ENCODE measurements at regions not wholly inside any gene's neighbourhood (a gene's known extent, or its start where the extent isn't known, plus 50 kb on each side); places are given as distances from the start of the nearest gene placed in this dataset.

- H3K9ac ChIP-seq (ENCODE audit: low read length), result no peak overlapping the region
- DNase-seq (no peak), ATAC-seq (ENCODE audit: low read depth) (no peak)
- H3K27me3 ChIP-seq (replicated peaks in 1 of 4; ENCODE audit: control extremely low read depth in 1 of 4, control insufficient read depth in 3 of 4, insufficient read depth in 4 of 4, low read length in 3 of 4), result no peaks in the 10 kb centered on the region
- CTCF ChIA-PET, result no interaction called here
- no peak overlapping the region for H3K4me3 ChIP-seq (ENCODE audit: control extremely low read depth in 1 of 5, extremely low read depth in 1 of 5, insufficient read depth in 1 of 5, low read depth in 2 of 5, low read length in 4 of 5)
- Mint-ChIP-seq H3K4me3 (no peak overlapping the region), H3K27me3 (no peaks in the 10 kb centered on the region), H3K27ac (no peak overlapping the region), H3K4me1 (no peaks in the 10 kb centered on the region), H3K9me3 (ENCODE audit: insufficient read depth) (no peaks in the 10 kb centered on the region)
- TF ChIP-seq CTCF (IDR thresholded peaks at IDR 0.05), result no peak
- TF ChIP-seq EZH2 (IDR thresholded peaks at IDR 0.05; ENCODE audit: borderline replicate concordance, insufficient read depth, low read depth, low read length, poor library complexity, severe bottlenecking), result no peak
- no peaks in the 10 kb centered on the region for H3K79me2 ChIP-seq (ENCODE audit: control insufficient read depth, insufficient read depth, low read length)
- intact Hi-C loops (cut with micrococcal nuclease), result no loop called here
- POLR2A ChIA-PET, result no interaction called here
- whole genome bisulfite sequencing (ENCODE audit: insufficient coverage), result no CpG with 5 or more reads among the region's 2 CpGs
- no peak overlapping the region for H3K27ac ChIP-seq (ENCODE audit: low read length in 2 of 2)
- H2AFZ ChIP-seq (ENCODE audit: insufficient read depth, low read depth, low read length, poor library complexity, severe bottlenecking), result no peak overlapping the region
- H3K4me1 ChIP-seq (ENCODE audit: control insufficient read depth in 2 of 2, insufficient read depth in 2 of 2, low read length in 2 of 2), result no peaks in the 10 kb centered on the region
- H4K20me1 ChIP-seq (ENCODE audit: control insufficient read depth, insufficient read depth, low read length, poor library complexity, severe bottlenecking), result no peaks in the 10 kb centered on the region
- H3K36me3 ChIP-seq (replicated peaks in 1 of 2; ENCODE audit: control extremely low read depth in 1 of 2, control insufficient read depth in 1 of 2, extremely low read depth in 1 of 2, insufficient read depth in 2 of 2, low read length in 1 of 2), result no peaks in the 10 kb centered on the region
- no peaks in the 10 kb centered on the region for H3K9me3 ChIP-seq (ENCODE audit: control extremely low read depth in 1 of 3, control insufficient read depth in 2 of 3, insufficient read depth in 1 of 3, low read length in 2 of 3)
- no peak overlapping the region for H3K4me2 ChIP-seq (replicated peaks; ENCODE audit: low read depth, low read length, poor library complexity, severe bottlenecking)
Observed at GRCh38 chr2:6381326-6381725, 484.4 kb downstream of the CMPK2 start.

GRCh38 chr2:6384341-6384740 is 481.4 kb downstream of the CMPK2 start:
- CTCF ChIA-PET, result no interaction called here
- H3K9me3 ChIP-seq (ENCODE audit: control extremely low read depth in 1 of 3, control insufficient read depth in 2 of 3, insufficient read depth in 1 of 3, low read length in 2 of 3), result peaks cover 0 to 1% (median 0%) of the 10 kb centered on the region in 3 donors

More at GRCh38 chr2:6384341-6384740, 481.4 kb downstream of the CMPK2 start:
- H3K27ac Mint-ChIP-seq, result no peak overlapping the region
- Histone ChIP-seq H2AFZ (ENCODE audit: insufficient read depth, low read depth, low read length, poor library complexity, severe bottlenecking) (no peak overlapping the region), H3K9ac (ENCODE audit: low read length) (no peak overlapping the region), H3K4me1 (ENCODE audit: control insufficient read depth in 2 of 2, insufficient read depth in 2 of 2, low read length in 2 of 2) (no peaks in the 10 kb centered on the region), H3K4me3 (ENCODE audit: control extremely low read depth in 1 of 5, extremely low read depth in 1 of 5, insufficient read depth in 1 of 5, low read depth in 2 of 5, low read length in 4 of 5) (no peak overlapping the region), H4K20me1 (ENCODE audit: control insufficient read depth, insufficient read depth, low read length, poor library complexity, severe bottlenecking) (no peaks in the 10 kb centered on the region), H3K27me3 (replicated peaks in 1 of 4; ENCODE audit: control extremely low read depth in 1 of 4, control insufficient read depth in 3 of 4, insufficient read depth in 4 of 4, low read length in 3 of 4) (no peaks in the 10 kb centered on the region), H3K36me3 (replicated peaks in 1 of 2; ENCODE audit: control extremely low read depth in 1 of 2, control insufficient read depth in 1 of 2, extremely low read depth in 1 of 2, insufficient read depth in 2 of 2, low read length in 1 of 2) (no peaks in the 10 kb centered on the region), H3K4me2 (replicated peaks; ENCODE audit: low read depth, low read length, poor library complexity, severe bottlenecking) (no peak overlapping the region), H3K27ac (ENCODE audit: low read length in 2 of 2) (no peak overlapping the region), H3K79me2 (ENCODE audit: control insufficient read depth, insufficient read depth, low read length) (no peaks in the 10 kb centered on the region)
- no peak for DNase-seq
- intact Hi-C loops (cut with micrococcal nuclease), result no loop called here
- POLR2A ChIA-PET, result no interaction called here
- no peaks in the 10 kb centered on the region for H3K27me3 Mint-ChIP-seq
- ATAC-seq (ENCODE audit: low read depth), result no peak
- TF ChIP-seq CTCF (IDR thresholded peaks at IDR 0.05) (no peak), EZH2 (IDR thresholded peaks at IDR 0.05; ENCODE audit: borderline replicate concordance, insufficient read depth, low read depth, low read length, poor library complexity, severe bottlenecking) (no peak)
- no CpG with 5 or more reads among the region's 4 CpGs for WGBS (ENCODE audit: insufficient coverage)
- H3K9me3 Mint-ChIP-seq (ENCODE audit: insufficient read depth), result peaks cover 2% of the 10 kb centered on the region
- H3K4me1 Mint-ChIP-seq, result no peaks in the 10 kb centered on the region
- no peak overlapping the region for H3K4me3 Mint-ChIP-seq

Data from B cell (primary cell).